ENCODE measurements at regions not wholly inside any gene's neighbourhood (a gene's known extent, or its start where the extent isn't known, plus 50 kb on each side); places are given as distances from the start of the nearest gene placed in this dataset.

- TF ChIP-seq CTCF (conservative IDR thresholded peaks at IDR 0.05; ENCODE audit: low read depth, low read length) (no peak), EZH2phosphoT487 (IDR thresholded peaks at IDR 0.05; ENCODE audit: borderline replicate concordance, low read length) (no peak), EZH2 (IDR thresholded peaks at IDR 0.05; ENCODE audit: low read length, unreplicated experiment) (no peak)
Observed at GRCh38 chr4:23999714-24000469, 110.0 kb upstream of the PPARGC1A start.
